Neural progenitor cell (in vitro differentiated cells): ENCODE measurements at regions not wholly inside any gene's neighbourhood (a gene's known extent, or its start where the extent isn't known, plus 50 kb on each side); places are given as distances from the start of the nearest gene placed in this dataset.

Experiments
- CTCF ChIP-seq: fragments of 200-600 bp; sonication (generic); IDR thresholded peaks from 2 replicates; pipeline ENCODE4 v1.5.1; 2017; ENCODE audit warnings: antibody characterized with exemption, mild to moderate bottlenecking
- EZH2 ChIP-seq: fragments of 200-600 bp; sonication (generic); IDR thresholded peaks from 2 replicates; pipeline ENCODE4 v1.6.1; 2017; ENCODE audit warnings: antibody characterized with exemption, mild to moderate bottlenecking, moderate library complexity
- EZH2phosphoT487 ChIP-seq: fragments of 200-600 bp; sonication (generic); IDR thresholded peaks from 2 replicates; pipeline ENCODE4 v1.6.1; 2017; ENCODE audit warnings: antibody characterized with exemption

- TF ChIP-seq CTCF: no peak
- TF ChIP-seq EZH2: no peak
- TF ChIP-seq EZH2phosphoT487: no peak
Measured at GRCh38 chr14:25622763-25623162, 572.8 kb upstream of the STXBP6 start.
